ENCODE measurements at regions not wholly inside any gene's neighbourhood (a gene's known extent, or its start where the extent isn't known, plus 50 kb on each side); places are given as distances from the start of the nearest gene placed in this dataset.

- no peak for DNase-seq (ENCODE audit: low read depth in 4 of 4, low spot score in 3 of 4)
These were observed 109.1 kb upstream of the ZNF438 start for GRCh38 chr10:31140716-31141115.

GRCh38 chr10:31142026-31142425, 110.4 kb upstream of the ZNF438 start:
- DNase-seq (ENCODE audit: low read depth in 4 of 4, low spot score in 3 of 4): no peak

- no peak for DNase-seq (ENCODE audit: low read depth in 4 of 4, low spot score in 3 of 4)
These were observed 111.8 kb upstream of the ZNF438 start for GRCh38 chr10:31143331-31143935.

GRCh38 chr10:31145986-31146385, 114.3 kb upstream of the ZNF438 start:
- no peak for DNase-seq (ENCODE audit: low read depth in 4 of 4, low spot score in 3 of 4)

GRCh38 chr10:31146491-31147209, 115.0 kb upstream of the ZNF438 start:
- DNase-seq (ENCODE audit: low read depth in 4 of 4, low spot score in 3 of 4): peak in 1 of 4 donors; percentile 62

- DNase-seq (ENCODE audit: low read depth in 4 of 4, low spot score in 3 of 4): no peak
These were observed 115.5 kb upstream of the ZNF438 start for GRCh38 chr10:31147210-31147608.

GRCh38 chr10:31148951-31149350, 117.3 kb upstream of the ZNF438 start:
- DNase-seq (ENCODE audit: low read depth in 4 of 4, low spot score in 3 of 4): no peak

GRCh38 chr10:31149835-31150512, 118.3 kb upstream of the ZNF438 start:
- DNase-seq (ENCODE audit: low read depth in 4 of 4, low spot score in 3 of 4): no peak

GRCh38 chr10:31151301-31151700, 119.6 kb upstream of the ZNF438 start:
- no peak for DNase-seq (ENCODE audit: low read depth in 4 of 4, low spot score in 3 of 4)

GRCh38 chr10:31152421-31153135, 120.9 kb upstream of the ZNF438 start:
- no peak for DNase-seq (ENCODE audit: low read depth in 4 of 4, low spot score in 3 of 4)

GRCh38 chr10:31153161-31153560, 121.5 kb upstream of the ZNF438 start:
- no peak for DNase-seq (ENCODE audit: low read depth in 4 of 4, low spot score in 3 of 4)

- no peak for DNase-seq (ENCODE audit: low read depth in 4 of 4, low spot score in 3 of 4)
These were observed 122.0 kb upstream of the ZNF438 start for GRCh38 chr10:31153692-31154091.

- DNase-seq (ENCODE audit: low read depth in 4 of 4, low spot score in 3 of 4): no peak
These were observed 123.3 kb upstream of the ZNF438 start for GRCh38 chr10:31154996-31155395.

- DNase-seq (ENCODE audit: low read depth in 4 of 4, low spot score in 3 of 4): no peak
These were observed 125.7 kb upstream of the ZNF438 start for GRCh38 chr10:31157123-31158010.

GRCh38 chr10:31158011-31158658, 126.5 kb upstream of the ZNF438 start:
- no peak for DNase-seq (ENCODE audit: low read depth in 4 of 4, low spot score in 3 of 4)

GRCh38 chr10:31166606-31167005, 134.9 kb upstream of the ZNF438 start:
- no peak for DNase-seq (ENCODE audit: low read depth in 4 of 4, low spot score in 3 of 4)

- DNase-seq (ENCODE audit: low read depth in 4 of 4, low spot score in 3 of 4): no peak
These were observed 139.0 kb upstream of the ZNF438 start for GRCh38 chr10:31170636-31171035.

GRCh38 chr10:31171402-31172083, 139.9 kb upstream of the ZNF438 start:
- no peak for DNase-seq (ENCODE audit: low read depth in 4 of 4, low spot score in 3 of 4)

- DNase-seq (ENCODE audit: low read depth in 4 of 4, low spot score in 3 of 4): no peak
These were observed 141.3 kb upstream of the ZNF438 start for GRCh38 chr10:31172925-31173324.
